HFF-Myc (cell line): ENCODE measurements at regions not wholly inside any gene's neighbourhood (a gene's known extent, or its start where the extent isn't known, plus 50 kb on each side); places are given as distances from the start of the nearest gene placed in this dataset.

Source experiments
- DNase-seq: peaks from one replicate; pipeline ENCODE4 v3.0.0-alpha.2; 2011; ENCODE audit warnings: low read depth; ENCODE audit errors: extremely low read depth
- H3K4me3 ChIP-seq: replicated peaks from 2 replicates; pipeline ENCODE4 v1.5.1; 2011; ENCODE audit warnings: low read depth, mild to moderate bottlenecking, control low read depth, low read length
- CTCF ChIP-seq: IDR thresholded peaks from 2 replicates; pipeline ENCODE4 v1.5.1; 2012; ENCODE audit warnings: mild to moderate bottlenecking, low read depth, low read length, control low read depth; ENCODE audit errors: missing control alignments

DNA sequence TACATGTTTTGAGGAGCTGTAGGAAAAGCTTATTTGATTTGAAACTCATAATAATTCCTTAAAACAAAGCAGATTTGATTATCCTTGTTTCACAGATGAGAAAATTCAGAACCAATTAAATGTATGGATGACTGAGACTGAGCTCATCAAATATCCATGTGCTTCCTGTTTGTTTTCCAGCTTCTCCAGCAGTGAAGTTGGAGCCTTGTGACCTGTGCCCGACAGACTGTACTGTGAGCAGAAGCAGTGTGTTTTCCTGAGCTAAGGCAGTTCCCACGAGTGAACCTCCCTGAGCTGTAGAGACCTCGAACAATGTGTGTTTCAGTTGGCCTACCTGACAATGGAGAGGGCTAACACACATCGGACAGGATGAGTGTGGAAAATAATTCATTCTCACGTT, 599.5 kb upstream of the NRSN1 start:
- TF ChIP-seq CTCF, result no peak
- H3K4me3 ChIP-seq, result no peak overlapping the region
- no peak for DNase-seq

- DNase-seq, result no peak
- TF ChIP-seq CTCF, result no peak
- H3K4me3 ChIP-seq, result no peak overlapping the region
These were observed 596.1 kb upstream of the NRSN1 start for GRCh38 chr6:23529902-23530301.

GRCh38 chr6:23531666-23532065, 594.3 kb upstream of the NRSN1 start:
- no peak for TF ChIP-seq CTCF

DNA sequence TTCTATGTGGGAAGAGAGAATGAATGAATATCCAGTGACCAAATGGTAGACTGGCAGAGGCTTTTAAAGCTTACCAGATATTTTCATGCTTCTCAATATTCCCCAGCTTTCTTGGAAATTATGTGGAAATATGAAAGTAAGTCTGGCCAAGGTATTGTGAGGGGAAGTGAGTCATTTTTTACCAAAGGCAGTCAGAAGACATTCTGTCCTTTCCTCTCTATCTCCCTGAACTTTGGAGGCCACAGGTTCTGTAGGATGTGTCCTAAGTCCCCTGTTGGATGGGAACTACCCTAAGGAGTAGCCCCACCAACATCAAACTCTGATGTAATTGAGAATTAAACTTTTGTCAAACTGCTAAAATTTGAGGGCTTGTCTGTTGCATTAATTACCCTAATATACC, 593.8 kb upstream of the NRSN1 start:
- TF ChIP-seq CTCF, result no peak
- H3K4me3 ChIP-seq, result no peak overlapping the region
- no peak for DNase-seq

More at GRCh38 chr6:23531666-23532065, 594.3 kb upstream of the NRSN1 start:
- DNase-seq, result no peak
- no peak overlapping the region for H3K4me3 ChIP-seq

- TF ChIP-seq CTCF, result no peak
- H3K4me3 ChIP-seq, result no peak overlapping the region
- DNase-seq, result no peak
These were observed 592.7 kb upstream of the NRSN1 start for GRCh38 chr6:23533311-23533710.

DNA sequence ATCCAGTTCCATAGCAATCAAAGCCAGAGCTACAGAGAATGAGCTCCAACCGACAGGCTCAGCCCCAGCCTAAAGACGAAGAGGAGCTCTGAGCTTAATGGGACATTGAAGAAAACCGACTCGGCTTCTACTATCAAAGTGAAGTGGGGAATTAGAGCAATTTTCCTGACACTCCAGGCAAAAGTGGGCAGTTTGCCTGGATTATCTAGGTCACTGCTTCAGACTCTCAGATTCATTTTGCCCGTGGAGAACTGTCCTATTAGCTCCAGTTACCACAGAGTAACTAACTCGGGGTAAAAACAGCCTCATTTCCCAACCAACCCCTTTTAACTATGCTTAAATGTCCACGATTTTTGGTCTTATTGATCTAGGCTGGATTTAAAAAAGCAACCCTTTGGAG, 592.1 kb upstream of the NRSN1 start:
- no peak overlapping the region for H3K4me3 ChIP-seq
- no peak for TF ChIP-seq CTCF
- no peak for DNase-seq

GRCh38 chr6:23534351-23534750, 591.7 kb upstream of the NRSN1 start:
- TF ChIP-seq CTCF, result no peak
- H3K4me3 ChIP-seq, result no peak overlapping the region
- no peak for DNase-seq
